ENCODE measurements at regions not wholly inside any gene's neighbourhood (a gene's known extent, or its start where the extent isn't known, plus 50 kb on each side); places are given as distances from the start of the nearest gene placed in this dataset.

- no peak for DNase-seq
Observed at GRCh38 chr4:175559526-175559925, 252.5 kb downstream of the GPM6A start.

GRCh38 chr4:175560604-175561003, 251.5 kb downstream of the GPM6A start:
- peak; percentile 53 for DNase-seq

- DNase-seq = no peak
Observed at GRCh38 chr4:175561696-175562095, 250.4 kb downstream of the GPM6A start.

GRCh38 chr4:175562111-175562510, 250.0 kb downstream of the GPM6A start:
- DNase-seq = no peak

GRCh38 chr4:175562542-175562941, 249.5 kb downstream of the GPM6A start:
- no peak for DNase-seq

All from COR-L47 (cell line).